ENCODE measurements at regions not wholly inside any gene's neighbourhood (a gene's known extent, or its start where the extent isn't known, plus 50 kb on each side); places are given as distances from the start of the nearest gene placed in this dataset.

DNA sequence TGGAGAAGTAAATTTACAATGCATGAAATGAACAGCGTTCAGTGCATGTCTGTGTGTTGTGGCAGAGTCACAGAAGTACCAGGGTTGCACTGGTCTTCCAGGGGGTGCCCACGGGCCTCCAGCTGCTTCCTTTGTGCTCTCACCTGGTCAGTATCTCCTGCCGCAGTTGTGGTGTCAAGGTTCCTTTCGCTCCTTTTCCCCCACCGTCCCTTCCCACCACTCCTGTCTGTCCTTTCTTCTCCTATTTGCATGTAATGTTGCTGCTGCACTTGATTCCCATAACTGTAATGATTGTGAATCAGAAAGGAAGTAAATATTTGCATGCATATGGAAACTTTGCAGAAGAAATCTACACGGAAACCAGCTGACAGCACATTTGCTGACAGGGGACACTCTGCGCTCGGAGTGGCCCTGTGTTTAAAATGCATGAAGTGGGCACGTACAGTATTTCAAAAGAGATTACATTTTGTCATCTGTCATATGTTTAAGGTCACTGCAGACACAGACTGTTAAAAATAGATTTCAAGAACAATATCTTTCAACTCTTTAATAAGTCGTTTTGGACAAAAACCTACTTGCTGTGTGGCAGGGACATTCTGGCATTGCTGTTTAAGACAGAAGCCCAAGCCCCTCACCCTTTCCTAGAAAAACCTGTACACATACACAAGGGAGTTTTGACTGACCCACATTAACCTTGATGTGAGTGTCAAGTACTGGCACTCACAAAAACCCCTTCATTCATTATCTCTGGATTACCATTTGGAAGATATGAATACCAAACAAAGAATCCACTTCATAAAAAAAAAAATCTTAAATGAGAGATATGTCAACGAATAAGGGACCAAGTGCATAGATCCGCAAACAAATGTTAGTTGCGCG lies 336.7 kb upstream of the KLF6 start:
- H3K9me3 ChIP-seq (ENCODE audit: control insufficient read depth, low read length, poor library complexity, severe bottlenecking): peaks cover 3% of the 10 kb centered on the region
- peak overlapping the region; percentile 81 for H3K4me3 Mint-ChIP-seq
- no peaks in the 10 kb centered on the region for H3K36me3 Mint-ChIP-seq (ENCODE audit: low read depth)
- ATAC-seq: peak; percentile 24
- H3K27me3 Mint-ChIP-seq: no peaks in the 10 kb centered on the region
- no peak for DNase-seq
- peaks cover 16% of the 10 kb centered on the region for H3K4me1 Mint-ChIP-seq
- peak overlapping the region; percentile 47 for H3K27ac Mint-ChIP-seq

DNA sequence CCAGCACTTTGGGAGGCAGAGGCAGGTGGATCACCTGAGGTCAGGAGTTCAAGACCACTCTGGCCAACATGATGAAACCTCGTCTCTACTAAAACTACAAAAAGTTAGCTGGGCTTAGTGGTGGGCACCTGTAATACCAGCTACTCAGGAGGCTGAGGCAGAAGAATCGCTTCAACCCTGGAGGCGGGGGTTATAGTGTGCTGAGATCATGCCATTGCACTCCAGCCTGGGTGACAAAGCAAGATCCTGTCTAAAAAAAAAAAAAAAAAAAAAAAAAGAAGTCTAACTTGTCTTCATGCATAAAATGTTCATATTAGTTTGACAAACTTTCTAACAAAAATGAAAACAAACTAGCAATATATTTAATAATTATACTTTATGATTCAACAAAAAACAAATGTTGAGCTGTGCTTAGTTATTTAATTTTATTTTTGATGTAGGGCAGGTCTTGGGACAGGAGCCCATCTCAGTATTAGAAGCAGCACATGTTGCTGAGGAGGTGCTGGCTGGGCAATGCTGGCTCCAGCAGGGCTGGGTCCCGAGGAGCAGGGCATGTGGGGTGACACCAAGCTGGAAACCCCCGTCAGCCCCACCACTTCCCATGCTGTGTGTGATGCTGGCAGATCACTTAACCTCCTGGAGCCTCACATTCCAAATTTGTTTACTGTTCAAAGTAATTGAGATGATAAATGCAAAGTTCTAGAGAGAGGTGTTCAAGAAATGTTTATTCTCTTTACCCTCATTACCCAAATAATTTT lies 335.3 kb upstream of the KLF6 start:
- peaks cover 16% of the 10 kb centered on the region for H3K4me1 Mint-ChIP-seq
- no peak overlapping the region for H3K4me3 Mint-ChIP-seq
- DNase-seq: peak in 2 of 3 donors; percentile 19 to 46

DNA sequence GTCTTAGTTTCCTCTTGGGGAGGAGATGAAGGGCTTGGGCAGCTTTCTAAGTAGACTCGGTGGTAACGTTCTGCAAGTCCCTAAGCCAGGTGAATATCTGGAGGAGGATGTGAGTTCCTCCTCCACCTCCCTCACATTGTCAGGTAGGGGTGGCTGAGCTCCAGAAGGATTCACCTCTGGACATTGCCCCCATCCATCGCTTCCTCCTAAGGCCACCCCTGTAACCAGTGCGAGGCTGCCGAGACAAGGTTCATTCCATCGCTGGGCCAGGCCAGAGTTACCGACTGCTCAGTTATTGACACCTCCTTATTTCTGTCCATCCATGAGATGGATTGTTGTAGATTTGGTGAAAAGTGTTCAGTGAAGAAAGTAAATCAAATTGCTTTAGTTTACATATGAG lies 334.1 kb upstream of the KLF6 start:
- ATAC-seq: no peak
- H3K27me3 Mint-ChIP-seq: no peaks in the 10 kb centered on the region
- H3K27ac Mint-ChIP-seq: no peak overlapping the region
- no peak overlapping the region for H3K4me3 Mint-ChIP-seq
- no peak for DNase-seq
- peaks cover 3% of the 10 kb centered on the region for H3K36me3 Mint-ChIP-seq (ENCODE audit: low read depth)
- peaks cover 16% of the 10 kb centered on the region for H3K4me1 Mint-ChIP-seq
- H3K9me3 ChIP-seq (ENCODE audit: control insufficient read depth, low read length, poor library complexity, severe bottlenecking): no peaks in the 10 kb centered on the region

More for the DNA sequence above, 335.3 kb upstream of the KLF6 start:
- ATAC-seq: peak; percentile 98
- no peaks in the 10 kb centered on the region for H3K9me3 ChIP-seq (ENCODE audit: control insufficient read depth, low read length, poor library complexity, severe bottlenecking)
- Mint-ChIP-seq H3K36me3 (ENCODE audit: low read depth) (no peaks in the 10 kb centered on the region), H3K27ac (no peak overlapping the region), H3K27me3 (no peaks in the 10 kb centered on the region)

DNA sequence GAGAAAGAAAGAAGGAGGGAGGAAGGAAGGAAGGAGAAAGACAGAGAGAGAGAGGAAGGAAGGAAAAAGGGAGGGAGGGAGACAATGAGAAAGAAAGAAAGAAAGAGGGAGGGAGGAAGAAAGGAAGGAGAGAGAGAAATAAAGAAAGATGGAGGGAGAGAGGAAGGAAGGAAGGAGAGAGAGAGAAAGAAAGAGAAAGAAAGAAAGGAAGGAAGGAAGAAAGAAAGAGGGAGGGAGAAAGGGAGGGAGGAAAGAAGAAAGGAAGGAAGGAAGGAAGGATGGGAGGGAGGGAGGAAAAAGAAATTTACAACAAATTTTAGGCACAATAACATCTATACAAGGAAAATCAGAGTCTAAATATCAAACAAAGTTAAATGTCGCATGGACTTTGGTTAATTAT lies 332.6 kb upstream of the KLF6 start:
- H3K9me3 ChIP-seq (ENCODE audit: control insufficient read depth, low read length, poor library complexity, severe bottlenecking): no peaks in the 10 kb centered on the region
- Mint-ChIP-seq H3K4me1 (peaks cover 10% of the 10 kb centered on the region), H3K36me3 (ENCODE audit: low read depth) (peaks cover 3% of the 10 kb centered on the region), H3K27me3 (no peaks in the 10 kb centered on the region), H3K4me3 (no peak overlapping the region), H3K27ac (no peak overlapping the region)
- DNase-seq: no peak
- ATAC-seq: no peak

DNA sequence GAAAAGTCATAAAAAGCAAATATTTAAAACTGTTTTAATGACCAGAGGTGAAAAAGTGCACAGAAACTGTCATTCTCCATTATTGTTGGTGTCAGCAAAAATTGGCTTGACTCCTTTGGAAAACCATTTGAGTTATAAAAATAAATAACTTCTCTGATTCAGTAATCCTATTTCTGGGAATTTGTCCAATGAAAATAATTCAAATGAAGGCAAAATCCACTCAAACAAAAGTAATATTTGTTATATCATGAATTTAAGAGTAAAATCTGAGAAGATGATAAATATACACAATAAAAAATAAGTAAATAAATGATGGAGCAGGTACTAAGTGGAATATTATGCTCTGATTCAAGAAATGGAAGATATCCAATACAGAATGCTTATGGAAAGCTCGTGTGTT lies 326.6 kb upstream of the KLF6 start:
- Mint-ChIP-seq H3K36me3 (ENCODE audit: low read depth) (peaks cover 3% of the 10 kb centered on the region), H3K4me3 (no peak overlapping the region), H3K4me1 (peaks cover 2% of the 10 kb centered on the region), H3K27me3 (no peaks in the 10 kb centered on the region), H3K27ac (no peak overlapping the region)
- no peaks in the 10 kb centered on the region for H3K9me3 ChIP-seq (ENCODE audit: control insufficient read depth, low read length, poor library complexity, severe bottlenecking)
- ATAC-seq (no peak), DNase-seq (no peak)

DNA sequence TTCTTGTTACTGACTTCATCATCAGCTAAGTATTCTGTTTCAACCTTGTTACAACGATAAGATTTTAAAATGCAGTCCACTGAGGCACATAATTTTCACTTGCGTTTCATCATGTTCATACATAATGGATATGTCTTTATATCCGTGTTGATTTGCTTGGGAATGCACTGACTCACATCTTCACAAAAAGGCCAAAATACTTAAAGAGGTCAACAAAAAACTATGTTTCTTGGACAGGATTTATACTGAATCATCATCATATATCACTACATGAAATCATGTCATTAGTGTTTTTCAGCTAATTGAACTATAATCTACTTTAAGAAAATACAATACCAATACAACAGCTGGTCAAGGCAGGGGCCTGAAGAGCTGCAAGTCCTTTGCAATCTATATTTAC lies 324.5 kb upstream of the KLF6 start:
- DNase-seq (no peak), ATAC-seq (no peak)
- Mint-ChIP-seq H3K36me3 (ENCODE audit: low read depth) (no peaks in the 10 kb centered on the region), H3K4me3 (no peak overlapping the region), H3K27ac (no peak overlapping the region), H3K4me1 (peaks cover 2% of the 10 kb centered on the region), H3K27me3 (no peaks in the 10 kb centered on the region)
- H3K9me3 ChIP-seq (ENCODE audit: control insufficient read depth, low read length, poor library complexity, severe bottlenecking): no peaks in the 10 kb centered on the region

DNA sequence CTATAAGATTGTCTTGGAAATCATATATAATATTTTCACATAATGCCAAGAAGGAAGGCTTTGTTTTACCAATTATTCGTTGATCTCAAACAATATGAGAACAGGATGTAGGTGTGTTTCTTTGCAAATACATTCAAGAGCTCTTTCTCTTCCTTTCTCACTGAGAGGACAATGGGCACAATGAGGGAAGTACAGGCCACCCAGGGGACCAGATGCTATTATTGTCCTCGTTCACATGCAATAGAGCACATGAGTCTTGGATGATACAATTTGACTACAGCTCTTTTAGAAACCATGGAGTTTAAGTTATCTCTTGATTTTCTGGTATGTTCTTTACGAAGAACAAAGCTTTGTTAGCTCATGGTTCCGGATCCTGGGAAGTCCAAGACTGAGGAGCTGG lies 323.7 kb upstream of the KLF6 start:
- Mint-ChIP-seq H3K27ac (no peak overlapping the region), H3K36me3 (ENCODE audit: low read depth) (no peaks in the 10 kb centered on the region), H3K4me1 (peaks cover 2% of the 10 kb centered on the region), H3K4me3 (no peak overlapping the region), H3K27me3 (no peaks in the 10 kb centered on the region)
- no peaks in the 10 kb centered on the region for H3K9me3 ChIP-seq (ENCODE audit: control insufficient read depth, low read length, poor library complexity, severe bottlenecking)
- ATAC-seq (no peak), DNase-seq (no peak)

DNA sequence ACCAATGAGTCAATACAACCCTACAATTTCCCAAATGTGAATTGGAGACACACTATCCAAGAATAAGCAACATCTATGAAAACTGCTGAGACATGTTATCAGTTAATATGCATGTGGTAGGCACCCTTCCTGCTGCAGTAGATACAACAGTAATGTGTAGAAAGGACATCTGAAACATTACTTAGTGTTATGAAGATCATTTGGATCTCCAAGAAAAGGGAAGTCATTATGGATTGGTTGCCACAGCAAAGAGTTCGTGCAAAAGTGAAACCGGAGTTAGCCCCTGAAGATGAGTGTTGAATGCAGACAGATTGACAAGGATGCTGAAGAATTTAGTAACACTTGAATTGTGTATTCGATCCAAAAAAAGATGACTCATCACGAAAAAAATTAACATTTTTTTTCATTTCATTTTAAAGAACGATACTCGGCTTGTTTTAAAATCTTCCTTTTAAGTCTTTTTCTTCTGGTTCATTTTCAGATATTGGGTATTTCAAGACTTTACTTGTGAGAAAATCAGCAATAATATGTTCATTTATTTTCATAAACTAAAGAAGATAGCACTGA lies 322.4 kb upstream of the KLF6 start:
- H3K27ac Mint-ChIP-seq: no peak overlapping the region
- H3K4me3 Mint-ChIP-seq: no peak overlapping the region
- H3K36me3 Mint-ChIP-seq (ENCODE audit: low read depth): peaks cover 1% of the 10 kb centered on the region
- H3K9me3 ChIP-seq (ENCODE audit: control insufficient read depth, low read length, poor library complexity, severe bottlenecking): no peaks in the 10 kb centered on the region
- no peaks in the 10 kb centered on the region for H3K27me3 Mint-ChIP-seq
- DNase-seq (no peak), ATAC-seq (no peak)
- H3K4me1 Mint-ChIP-seq: peaks cover 3% of the 10 kb centered on the region

DNA sequence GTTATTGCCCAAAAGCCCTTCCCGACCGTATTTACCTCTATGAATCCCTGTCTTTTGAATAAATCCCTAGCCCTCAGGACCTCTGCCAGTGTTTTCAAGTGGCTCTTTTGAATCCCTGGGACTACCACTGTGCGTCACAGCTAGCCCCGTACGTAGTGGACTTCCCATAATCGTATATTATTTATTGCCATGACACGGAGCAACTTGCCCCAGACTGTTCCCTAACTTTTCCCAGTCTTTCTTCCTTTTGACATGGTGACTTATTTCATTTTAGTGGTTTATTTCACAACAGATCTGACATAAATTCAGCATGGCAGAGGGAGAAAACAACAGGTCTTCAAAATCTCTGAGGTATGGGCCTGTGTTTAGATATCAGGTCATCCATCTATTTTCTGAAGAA lies 318.6 kb upstream of the KLF6 start:
- DNase-seq (no peak), ATAC-seq (no peak)
- no peaks in the 10 kb centered on the region for H3K27me3 Mint-ChIP-seq
- peaks cover 5% of the 10 kb centered on the region for H3K4me1 Mint-ChIP-seq
- no peaks in the 10 kb centered on the region for H3K9me3 ChIP-seq (ENCODE audit: control insufficient read depth, low read length, poor library complexity, severe bottlenecking)
- no peak overlapping the region for H3K4me3 Mint-ChIP-seq
- H3K36me3 Mint-ChIP-seq (ENCODE audit: low read depth): peaks cover 3% of the 10 kb centered on the region
- H3K27ac Mint-ChIP-seq: no peak overlapping the region

DNA sequence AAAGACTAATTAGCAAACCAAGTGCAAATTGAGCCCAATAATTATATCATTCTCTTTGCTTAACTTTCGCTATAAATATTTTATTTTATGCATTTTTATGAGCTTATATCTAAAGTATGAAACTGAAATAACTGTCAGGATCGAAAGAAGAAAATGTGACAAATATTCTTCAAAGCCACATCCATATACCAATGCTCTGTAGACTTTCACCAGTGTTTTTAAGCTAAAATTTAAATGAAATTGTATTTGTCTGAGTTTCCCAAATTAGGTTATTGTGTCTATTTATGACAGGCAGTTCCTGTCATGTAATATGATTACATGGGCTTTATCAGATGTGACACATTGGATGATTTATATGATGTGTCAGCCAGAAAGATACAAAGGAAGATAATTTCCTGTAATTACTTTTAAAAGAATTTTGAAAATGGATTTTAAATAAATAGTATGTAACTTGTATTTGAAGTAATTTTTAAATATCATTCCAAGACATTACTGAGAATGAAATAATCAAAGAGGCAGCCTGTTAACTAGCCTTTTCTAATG lies 317.9 kb upstream of the KLF6 start:
- Mint-ChIP-seq H3K36me3 (ENCODE audit: low read depth) (peaks cover 3% of the 10 kb centered on the region), H3K4me1 (peaks cover 5% of the 10 kb centered on the region), H3K27ac (no peak overlapping the region), H3K27me3 (no peaks in the 10 kb centered on the region), H3K4me3 (no peak overlapping the region)
- H3K9me3 ChIP-seq (ENCODE audit: control insufficient read depth, low read length, poor library complexity, severe bottlenecking): no peaks in the 10 kb centered on the region
- ATAC-seq (no peak), DNase-seq (no peak)

DNA sequence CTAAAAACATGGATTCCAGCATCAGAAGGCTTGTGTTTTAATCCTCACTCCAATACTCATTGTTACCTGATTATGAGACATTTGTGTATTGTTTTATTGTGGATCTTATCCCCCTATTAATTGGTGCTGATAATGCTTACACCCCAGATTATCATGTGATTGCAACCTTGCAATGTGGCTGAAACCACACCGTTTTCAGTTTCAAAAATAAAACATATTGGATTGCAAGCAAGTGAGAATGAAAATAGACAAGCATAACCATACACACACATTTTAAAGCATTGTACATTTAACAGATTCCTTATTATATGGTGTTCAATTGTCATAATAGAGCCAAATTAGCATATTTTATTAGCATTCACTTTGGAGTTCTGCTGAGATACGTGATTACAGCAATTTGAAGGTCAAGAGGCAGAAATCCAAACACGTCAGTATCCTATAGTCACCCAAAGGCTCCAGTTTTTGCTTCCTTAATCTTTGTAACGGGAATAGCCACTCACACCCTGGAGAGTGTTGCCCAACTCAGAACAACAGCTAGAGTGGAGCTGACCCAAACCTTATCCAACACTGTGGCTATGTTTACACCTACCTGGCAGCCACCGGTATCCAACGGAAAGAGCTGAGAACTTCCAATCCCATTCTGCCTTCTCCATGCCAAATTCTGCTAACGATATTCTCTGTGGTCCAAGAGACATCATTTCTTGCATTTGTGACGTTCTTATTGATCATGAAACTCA lies 317.1 kb upstream of the KLF6 start:
- H3K27ac Mint-ChIP-seq: no peak overlapping the region
- H3K4me1 Mint-ChIP-seq: peaks cover 4% of the 10 kb centered on the region
- H3K36me3 Mint-ChIP-seq (ENCODE audit: low read depth): peaks cover 3% of the 10 kb centered on the region
- ATAC-seq (no peak), DNase-seq (no peak)
- no peaks in the 10 kb centered on the region for H3K27me3 Mint-ChIP-seq
- H3K4me3 Mint-ChIP-seq: no peak overlapping the region
- no peaks in the 10 kb centered on the region for H3K9me3 ChIP-seq (ENCODE audit: control insufficient read depth, low read length, poor library complexity, severe bottlenecking)

DNA sequence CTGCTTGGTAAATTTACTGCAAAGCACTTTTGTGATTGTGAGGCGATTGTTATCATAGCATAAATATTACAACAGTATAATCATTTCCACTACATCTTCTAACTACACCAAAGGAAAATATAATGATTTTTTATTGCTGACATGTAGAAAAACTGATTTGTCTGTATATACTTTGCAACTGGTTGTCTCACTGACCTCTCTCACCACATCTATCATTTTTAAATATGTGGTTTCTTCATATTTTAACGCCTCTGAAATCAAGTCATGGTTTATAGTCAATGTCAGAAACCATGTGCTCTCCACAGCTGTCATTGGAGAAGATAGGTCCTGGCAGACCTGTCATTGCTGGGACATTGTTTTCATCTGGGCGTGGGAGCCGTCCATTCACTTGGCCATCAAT lies 315.4 kb upstream of the KLF6 start:
- Mint-ChIP-seq H3K36me3 (ENCODE audit: low read depth) (peaks cover 3% of the 10 kb centered on the region), H3K27ac (peak overlapping the region; percentile 11), H3K4me3 (no peak overlapping the region), H3K4me1 (peaks cover 4% of the 10 kb centered on the region), H3K27me3 (no peaks in the 10 kb centered on the region)
- ATAC-seq (no peak), DNase-seq (no peak)
- H3K9me3 ChIP-seq (ENCODE audit: control insufficient read depth, low read length, poor library complexity, severe bottlenecking): no peaks in the 10 kb centered on the region

DNA sequence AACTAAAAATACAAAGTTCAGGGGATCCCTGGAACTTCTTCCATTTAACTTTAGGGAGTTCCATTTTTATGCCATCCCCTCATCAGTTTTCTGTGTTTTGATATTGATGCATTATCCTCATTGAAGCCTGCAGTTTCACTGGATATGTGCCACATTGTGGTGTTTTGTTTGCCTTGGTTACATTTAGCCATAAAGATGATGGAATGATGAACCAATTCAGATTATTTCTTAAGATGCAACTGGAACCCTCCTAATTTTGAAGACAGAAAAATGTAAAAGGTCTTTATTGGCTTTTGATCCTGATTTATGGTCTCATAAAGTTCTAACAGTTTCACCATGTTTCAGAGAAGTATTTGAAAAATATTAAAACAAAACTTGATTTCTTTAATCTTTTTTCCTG lies 314.2 kb upstream of the KLF6 start:
- no peak for ATAC-seq
- Mint-ChIP-seq H3K4me3 (no peak overlapping the region), H3K4me1 (peaks cover 4% of the 10 kb centered on the region), H3K36me3 (ENCODE audit: low read depth) (peaks cover 3% of the 10 kb centered on the region), H3K27ac (no peak overlapping the region), H3K27me3 (no peaks in the 10 kb centered on the region)
- DNase-seq: no peak
- no peaks in the 10 kb centered on the region for H3K9me3 ChIP-seq (ENCODE audit: control insufficient read depth, low read length, poor library complexity, severe bottlenecking)
